ENCODE measurements at regions not wholly inside any gene's neighbourhood (a gene's known extent, or its start where the extent isn't known, plus 50 kb on each side); places are given as distances from the start of the nearest gene placed in this dataset.

GRCh38 chrY:13878506-13878905 is 107.8 kb downstream of the VCY start:
- TF ChIP-seq TCF7 (CRISPR knock-in tag; IDR thresholded peaks at IDR 0.05; ENCODE audit: low read depth), result no peak
- TF ChIP-seq JUN (CRISPR knock-in tag; IDR thresholded peaks at IDR 0.05), result no peak
- no peak for TF ChIP-seq CTCF (IDR thresholded peaks at IDR 0.05)
- TF ChIP-seq ZNF425 (CRISPR knock-in tag; conservative IDR thresholded peaks at IDR 0.05), result no peak
- no peak for TF ChIP-seq NR1H2 (CRISPR knock-in tag; IDR thresholded peaks at IDR 0.05)
- no peak for TF ChIP-seq CREB1 (CRISPR knock-in tag; IDR thresholded peaks at IDR 0.05)
- TF ChIP-seq IRF2 (CRISPR knock-in tag; IDR thresholded peaks at IDR 0.05; ENCODE audit: borderline replicate concordance, low read depth), result no peak
- TF ChIP-seq RELA (CRISPR knock-in tag; IDR thresholded peaks at IDR 0.05; ENCODE audit: borderline replicate concordance), result no peak
- no peak for TF ChIP-seq FOXK1 (CRISPR knock-in tag; IDR thresholded peaks at IDR 0.05)
- TF ChIP-seq ELF4 (CRISPR knock-in tag; IDR thresholded peaks at IDR 0.05; ENCODE audit: low read depth), result no peak
- no peak for TF ChIP-seq TEAD4 (CRISPR knock-in tag; IDR thresholded peaks at IDR 0.05)

All from WTC11 (cell line).